ENCODE measurements at regions not wholly inside any gene's neighbourhood (a gene's known extent, or its start where the extent isn't known, plus 50 kb on each side); places are given as distances from the start of the nearest gene placed in this dataset.

DNA sequence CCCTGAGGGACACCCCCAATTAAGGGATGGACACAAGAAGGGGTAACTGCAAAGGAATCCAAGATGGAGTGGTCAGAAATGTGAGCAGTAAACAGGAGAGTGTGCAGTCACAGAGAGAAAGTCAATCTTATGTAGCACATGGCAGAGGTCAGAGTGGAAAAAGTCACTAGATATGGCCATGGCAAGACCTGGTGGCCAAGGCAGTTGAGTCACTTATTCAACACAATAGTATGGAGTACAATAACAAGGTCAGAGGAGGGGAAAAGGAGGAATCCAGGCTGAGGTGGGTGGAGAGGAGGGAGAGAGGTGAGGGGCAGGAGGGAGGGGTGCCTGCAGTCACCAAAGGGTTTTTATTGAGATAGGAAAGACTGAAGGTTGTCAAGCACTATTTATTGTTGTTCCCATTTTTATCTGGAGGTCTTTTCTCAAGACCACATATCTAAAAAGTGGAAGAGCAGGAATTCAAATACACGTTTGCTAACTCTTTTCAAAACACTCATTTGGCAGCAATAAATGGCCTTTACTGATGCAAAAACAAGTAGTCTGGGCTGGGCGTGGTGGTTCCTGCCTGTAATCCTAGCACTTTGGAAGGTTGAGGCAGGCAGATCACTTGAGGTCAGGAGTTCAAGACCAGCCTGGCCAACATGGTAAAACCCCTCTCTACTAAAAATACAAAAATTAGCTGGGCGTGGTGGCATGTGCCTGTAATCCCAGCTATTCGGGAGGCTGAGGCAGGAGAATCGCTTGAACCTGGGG, 53.3 kb upstream of the ARHGEF3 start:
- peaks cover 31% of the 10 kb centered on the region for H3K79me2 ChIP-seq (ENCODE audit: insufficient read depth, low read length)
- ATAC-seq (ENCODE audit: insufficient read depth, low read depth), result no peak
- no peaks in the 10 kb centered on the region for H3K36me3 ChIP-seq (ENCODE audit: insufficient read depth, low read length)
- H3K27ac ChIP-seq (ENCODE audit: low read length), result no peak overlapping the region
- H4K20me1 ChIP-seq (ENCODE audit: insufficient read depth, low read length), result no peaks in the 10 kb centered on the region
- TF ChIP-seq CTCF (IDR thresholded peaks at IDR 0.05; ENCODE audit: borderline replicate concordance, extremely low read depth, low read length, poor library complexity, severe bottlenecking) (no peak), EZH2 (IDR thresholded peaks at IDR 0.05; ENCODE audit: borderline replicate concordance, low read depth, low read length, severe bottlenecking) (no peak)
- no peak overlapping the region for H3K4me2 ChIP-seq (ENCODE audit: insufficient read depth, low read length)
- H3K9me3 ChIP-seq (ENCODE audit: insufficient read depth, low read length, severe bottlenecking), result no peaks in the 10 kb centered on the region
- H3K4me3 ChIP-seq (ENCODE audit: low read depth in 1 of 2, low read length in 2 of 2), result no peak overlapping the region
- H2AFZ ChIP-seq (ENCODE audit: low read depth, low read length), result no peak overlapping the region
- H3K4me1 ChIP-seq (ENCODE audit: insufficient read depth, low read length), result peaks cover 29% of the 10 kb centered on the region
- no peak overlapping the region for H3K9ac ChIP-seq (ENCODE audit: low read depth, low read length)
- no peaks in the 10 kb centered on the region for H3K27me3 ChIP-seq (ENCODE audit: insufficient read depth, low read length, poor library complexity)
- DNase-seq, result no peak

DNA sequence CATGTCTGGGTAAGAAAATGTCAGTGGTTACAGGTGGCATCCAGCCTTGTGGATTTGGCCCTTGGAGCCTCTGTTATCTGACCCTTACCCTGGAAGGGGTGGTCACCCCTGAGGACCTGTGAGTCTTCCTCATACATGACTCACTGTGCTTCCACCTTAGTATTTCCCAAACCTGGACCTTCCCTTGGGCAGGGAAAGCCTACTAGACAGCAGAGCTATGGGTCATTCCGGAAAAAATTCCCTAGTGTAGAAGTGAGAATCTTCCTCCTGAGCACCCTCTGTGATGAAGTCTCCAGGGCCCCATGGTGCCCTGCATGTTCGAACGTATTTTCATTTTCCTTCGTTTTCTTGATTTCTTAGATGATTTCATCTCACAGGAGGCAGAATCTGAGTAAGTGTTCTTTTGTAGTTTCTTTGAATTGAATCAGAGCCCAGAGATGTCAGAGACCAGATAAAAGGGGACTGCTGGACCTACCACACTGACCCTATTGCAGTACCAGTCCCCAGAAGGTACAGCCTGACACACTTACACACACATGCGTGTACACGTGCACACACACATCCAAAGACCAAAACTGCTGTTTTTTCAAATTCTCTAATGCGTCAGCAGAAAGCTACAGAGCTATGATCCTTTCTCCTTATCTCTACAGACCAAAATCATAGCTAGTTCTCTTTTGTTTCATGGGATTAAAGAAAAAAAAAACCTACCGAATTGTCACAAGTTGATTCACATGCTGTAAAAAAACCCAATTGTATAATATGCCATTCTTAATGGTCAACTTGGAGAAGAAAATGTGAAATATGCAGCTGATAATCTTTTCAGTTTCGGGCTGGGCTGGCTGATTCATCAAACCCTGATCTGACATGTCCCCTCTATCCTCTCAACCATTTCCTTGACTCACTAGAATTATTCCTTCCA, 50.5 kb upstream of the ARHGEF3 start:
- H3K27me3 ChIP-seq (ENCODE audit: insufficient read depth, low read length, poor library complexity), result no peaks in the 10 kb centered on the region
- peaks cover 21% of the 10 kb centered on the region for H3K79me2 ChIP-seq (ENCODE audit: insufficient read depth, low read length)
- H3K27ac ChIP-seq (ENCODE audit: low read length), result peak overlapping the region; percentile 0; the same call in 1 of the 2 replicates
- no peak overlapping the region for H3K4me3 ChIP-seq (ENCODE audit: low read depth in 1 of 2, low read length in 2 of 2)
- H3K4me1 ChIP-seq (ENCODE audit: insufficient read depth, low read length), result peaks cover 2% of the 10 kb centered on the region
- ATAC-seq (ENCODE audit: insufficient read depth, low read depth) (no peak), DNase-seq (no peak)
- H3K4me2 ChIP-seq (ENCODE audit: insufficient read depth, low read length), result no peak overlapping the region
- H3K36me3 ChIP-seq (ENCODE audit: insufficient read depth, low read length), result no peaks in the 10 kb centered on the region
- no peak overlapping the region for H3K9ac ChIP-seq (ENCODE audit: low read depth, low read length)
- no peaks in the 10 kb centered on the region for H3K9me3 ChIP-seq (ENCODE audit: insufficient read depth, low read length, severe bottlenecking)
- no peak overlapping the region for H2AFZ ChIP-seq (ENCODE audit: low read depth, low read length)
- no peaks in the 10 kb centered on the region for H4K20me1 ChIP-seq (ENCODE audit: insufficient read depth, low read length)
- TF ChIP-seq EZH2 (IDR thresholded peaks at IDR 0.05; ENCODE audit: borderline replicate concordance, low read depth, low read length, severe bottlenecking) (no peak), CTCF (IDR thresholded peaks at IDR 0.05; ENCODE audit: borderline replicate concordance, extremely low read depth, low read length, poor library complexity, severe bottlenecking) (no peak)
